GM23338 (cell line): ENCODE measurements at regions not wholly inside any gene's neighbourhood (a gene's known extent, or its start where the extent isn't known, plus 50 kb on each side); places are given as distances from the start of the nearest gene placed in this dataset.

Experiments used
- ATAC-seq: fragments of 200-7000 bp; cut with Tn5 transposase; 3 replicates; pipeline ENCODE4 v1.9.1; 2020
- DNase-seq: peaks from one replicate; pipeline ENCODE4 v3.0.0-alpha.2; 2015; ENCODE audit warnings: low spot score
- H2AFZ ChIP-seq: fragments of 200-600 bp; sonication (generic); 2 replicates; pipeline ENCODE4 v1.8.0; 2016; ENCODE audit warnings: antibody characterized with exemption, mild to moderate bottlenecking, moderate library complexity
- H3F3A ChIP-seq: fragments of 200-600 bp; sonication (generic); replicated peaks from 2 replicates; pipeline ENCODE4 v1.8.0; 2017; ENCODE audit warnings: antibody characterized with exemption, mixed run types, low read depth
- H3K27ac ChIP-seq: fragments of 200-600 bp; sonication (generic); 2 replicates; pipeline ENCODE4 v1.6.1; 2016; ENCODE audit warnings: low read depth
- H3K27me3 ChIP-seq: fragments of 200-600 bp; sonication (generic); 2 replicates; pipeline ENCODE4 v1.8.0; 2016; ENCODE audit warnings: mild to moderate bottlenecking, mixed run types, moderate library complexity; ENCODE audit not compliant: insufficient read depth
- H3K36me3 ChIP-seq: fragments of 200-600 bp; sonication (generic); 2 replicates; pipeline ENCODE4 v1.8.0; 2016; ENCODE audit warnings: mild to moderate bottlenecking; ENCODE audit not compliant: insufficient read depth
- H3K4me1 ChIP-seq: fragments of 200-600 bp; sonication (generic); 2 replicates; pipeline ENCODE4 v1.8.0; 2016; ENCODE audit warnings: mild to moderate bottlenecking, moderate library complexity; ENCODE audit not compliant: insufficient read depth
- H3K4me2 ChIP-seq: fragments of 200-600 bp; sonication (generic); 2 replicates; pipeline ENCODE4 v1.7.1; 2017; ENCODE audit warnings: mixed run types
- H3K4me3 ChIP-seq: fragments of 200-600 bp; sonication (generic); 2 replicates; pipeline ENCODE4 v1.6.1; 2016; ENCODE audit warnings: mixed run types
- H3K79me2 ChIP-seq: fragments of 200-600 bp; sonication (generic); replicated peaks from 2 replicates; pipeline ENCODE4 v1.8.0; 2017; ENCODE audit warnings: mild to moderate bottlenecking; ENCODE audit not compliant: insufficient read depth
- H3K9me2 ChIP-seq: fragments of 200-600 bp; sonication (generic); 2 replicates; pipeline ENCODE4 v1.8.0; 2017; ENCODE audit not compliant: insufficient read depth
- H4K20me1 ChIP-seq: fragments of 200-600 bp; sonication (generic); replicated peaks from 2 replicates; pipeline ENCODE4 v1.8.0; 2017; ENCODE audit warnings: mild to moderate bottlenecking; ENCODE audit not compliant: insufficient read depth
- H3K27ac Mint-ChIP-seq: 2 replicates; pipeline ENCODE4 v1.8.0; 2020; ENCODE audit warnings: inconsistent platforms, mild to moderate bottlenecking, moderate library complexity, mixed read lengths
- H3K27me3 Mint-ChIP-seq: 3 replicates; pipeline ENCODE4 v1.8.0; 2022; ENCODE audit warnings: low read depth, mild to moderate bottlenecking, moderate library complexity, mixed read lengths, inconsistent platforms; ENCODE audit not compliant: insufficient read depth, poor library complexity
- H3K36me3 Mint-ChIP-seq: 3 replicates; pipeline ENCODE4 v1.8.0; 2021; ENCODE audit warnings: low read depth, mild to moderate bottlenecking, inconsistent platforms, moderate library complexity, mixed read lengths
- H3K4me1 Mint-ChIP-seq: 3 replicates; pipeline ENCODE4 v1.8.0; 2020; ENCODE audit warnings: mild to moderate bottlenecking, inconsistent platforms, mixed read lengths
- H3K4me3 Mint-ChIP-seq: 3 replicates; pipeline ENCODE4 v1.8.0; 2021; ENCODE audit warnings: moderate library complexity, mild to moderate bottlenecking, inconsistent platforms, mixed read lengths
- H3K9me3 Mint-ChIP-seq: 3 replicates; pipeline ENCODE4 v1.8.0; 2020; ENCODE audit warnings: moderate library complexity, mild to moderate bottlenecking, inconsistent platforms, mixed read lengths
- CREB1 ChIP-seq: fragments of 250-450 bp; sonication (Bioruptor Pico); IDR thresholded peaks from 2 replicates; pipeline ENCODE4 v1.5.0; 2020; ENCODE audit warnings: low read depth, mild to moderate bottlenecking, moderate library complexity
- JUNB ChIP-seq: IDR thresholded peaks from one replicate; pipeline ENCODE4 v1.6.1; 2016; ENCODE audit warnings: antibody characterized with exemption; ENCODE audit not compliant: unreplicated experiment
- STAT1 ChIP-seq: IDR thresholded peaks from one replicate; pipeline ENCODE4 v1.6.1; 2016; ENCODE audit warnings: antibody characterized with exemption; ENCODE audit not compliant: unreplicated experiment
- TF ChIP-seq, protein P1 (sequence below), 2 experiments: fragments of 200-600 bp in 1 of 2; sonication (generic) in 1 of 2; conservative IDR thresholded peaks; 2 replicates each; pipeline versions ENCODE4 v1.5.1 to v1.6.1; 2016 to 2017; ENCODE audit warnings: antibody characterized with exemption in 2 of 2, low read depth in 2 of 2, mild to moderate bottlenecking in 2 of 2, moderate library complexity in 1 of 2
- TF ChIP-seq, protein P2 (sequence below): IDR thresholded peaks from one replicate; pipeline ENCODE4 v1.6.1; 2018; ENCODE audit warnings: antibody characterized with exemption; ENCODE audit not compliant: unreplicated experiment
- TF ChIP-seq, protein P3 (sequence below): fragments of 250-450 bp; sonication (Bioruptor Pico); IDR thresholded peaks from 2 replicates; pipeline ENCODE4 v1.5.0; 2020; ENCODE audit warnings: mild to moderate bottlenecking, moderate library complexity

DNA sequence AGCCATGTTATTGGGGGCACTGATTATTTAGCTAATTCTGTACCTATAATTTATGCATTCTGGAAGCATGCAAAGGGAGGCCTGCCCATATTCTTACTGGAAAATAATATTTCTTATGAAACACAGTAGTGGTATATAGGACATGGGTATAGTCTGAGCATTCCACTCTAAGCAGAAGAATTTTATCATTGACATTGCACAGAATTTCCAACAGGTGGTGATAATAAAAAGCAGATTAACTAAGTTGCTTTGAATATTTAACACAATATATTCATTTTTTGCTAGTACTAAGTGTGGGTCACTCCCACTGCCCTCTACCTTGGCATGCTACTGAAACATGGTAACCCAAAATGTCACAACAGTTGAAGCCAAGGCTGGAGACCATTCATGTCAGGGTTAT is 728.8 kb upstream of the FAT3 start:
- Mint-ChIP-seq H3K27ac (no peak overlapping the region), H3K27me3 (no peaks in the 10 kb centered on the region), H3K36me3 (no peaks in the 10 kb centered on the region), H3K9me3 (no peaks in the 10 kb centered on the region), H3K4me1 (peaks cover 7% of the 10 kb centered on the region; the same call in 2 of the 3 replicates), H3K4me3 (no peak overlapping the region)
- TF ChIP-seq CREB1 (CRISPR knock-in tag): no peak
- TF ChIP-seq, protein P1, sequence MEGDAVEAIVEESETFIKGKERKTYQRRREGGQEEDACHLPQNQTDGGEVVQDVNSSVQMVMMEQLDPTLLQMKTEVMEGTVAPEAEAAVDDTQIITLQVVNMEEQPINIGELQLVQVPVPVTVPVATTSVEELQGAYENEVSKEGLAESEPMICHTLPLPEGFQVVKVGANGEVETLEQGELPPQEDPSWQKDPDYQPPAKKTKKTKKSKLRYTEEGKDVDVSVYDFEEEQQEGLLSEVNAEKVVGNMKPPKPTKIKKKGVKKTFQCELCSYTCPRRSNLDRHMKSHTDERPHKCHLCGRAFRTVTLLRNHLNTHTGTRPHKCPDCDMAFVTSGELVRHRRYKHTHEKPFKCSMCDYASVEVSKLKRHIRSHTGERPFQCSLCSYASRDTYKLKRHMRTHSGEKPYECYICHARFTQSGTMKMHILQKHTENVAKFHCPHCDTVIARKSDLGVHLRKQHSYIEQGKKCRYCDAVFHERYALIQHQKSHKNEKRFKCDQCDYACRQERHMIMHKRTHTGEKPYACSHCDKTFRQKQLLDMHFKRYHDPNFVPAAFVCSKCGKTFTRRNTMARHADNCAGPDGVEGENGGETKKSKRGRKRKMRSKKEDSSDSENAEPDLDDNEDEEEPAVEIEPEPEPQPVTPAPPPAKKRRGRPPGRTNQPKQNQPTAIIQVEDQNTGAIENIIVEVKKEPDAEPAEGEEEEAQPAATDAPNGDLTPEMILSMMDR (conservative IDR thresholded peaks at IDR 0.05; ENCODE audit: low read depth in 2 of 2): no peak
- TF ChIP-seq JUNB: no peak
- no peak for TF ChIP-seq STAT1
- H2AFZ ChIP-seq: no peak overlapping the region
- no peaks in the 10 kb centered on the region for H3F3A ChIP-seq
- no peak overlapping the region for H3K4me3 ChIP-seq
- no peak overlapping the region for H3K27ac ChIP-seq
- DNase-seq (no peak), ATAC-seq (no peak)
- no peaks in the 10 kb centered on the region for H4K20me1 ChIP-seq
- H3K4me1 ChIP-seq: no peaks in the 10 kb centered on the region
- no peaks in the 10 kb centered on the region for H3K79me2 ChIP-seq
- H3K4me2 ChIP-seq: no peak overlapping the region
- H3K9me2 ChIP-seq: no peaks in the 10 kb centered on the region
- no peaks in the 10 kb centered on the region for H3K36me3 ChIP-seq
- H3K27me3 ChIP-seq: no peaks in the 10 kb centered on the region

DNA sequence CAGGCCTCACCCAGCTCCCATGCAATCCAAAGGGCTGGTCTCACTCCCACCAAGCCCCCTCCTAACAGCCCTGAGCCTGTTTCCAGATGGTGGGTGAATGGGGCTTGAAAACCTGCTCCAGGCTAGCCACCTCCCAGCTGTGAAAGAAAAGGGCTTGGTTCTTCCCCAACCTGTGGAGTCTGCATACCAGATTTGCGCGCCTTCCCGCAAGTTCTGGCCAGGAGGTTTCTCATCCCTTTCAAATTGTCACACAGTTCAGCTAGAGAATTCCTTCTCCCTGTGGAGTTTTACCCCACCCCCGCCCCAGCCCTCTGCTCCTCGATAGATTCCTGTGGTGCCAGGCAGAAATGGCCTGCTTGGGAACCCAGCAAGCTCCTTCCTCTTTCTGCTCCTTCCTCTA is 734.6 kb upstream of the FAT3 start:
- Histone ChIP-seq H3K4me1 (no peaks in the 10 kb centered on the region), H3K79me2 (no peaks in the 10 kb centered on the region), H3K36me3 (no peaks in the 10 kb centered on the region; the same call in 1 of the 2 replicates), H3K27ac (no peak overlapping the region), H3K9me2 (no peaks in the 10 kb centered on the region; the same call in 1 of the 2 replicates), H2AFZ (peak overlapping the region; percentile 98), H3F3A (no peaks in the 10 kb centered on the region), H3K27me3 (no peaks in the 10 kb centered on the region), H4K20me1 (no peaks in the 10 kb centered on the region), H3K4me3 (no peak overlapping the region), H3K4me2 (no peak overlapping the region)
- Mint-ChIP-seq H3K36me3 (peaks cover 18% of the 10 kb centered on the region; the same call in 2 of the 3 replicates), H3K4me1 (peaks cover 11% of the 10 kb centered on the region), H3K27ac (peak overlapping the region; percentile 82), H3K27me3 (peaks cover 2% of the 10 kb centered on the region), H3K4me3 (no peak overlapping the region), H3K9me3 (peaks cover 34% of the 10 kb centered on the region)
- peak; percentile 50 for DNase-seq
- ATAC-seq: peak; percentile 59
- no peak for TF ChIP-seq CREB1 (CRISPR knock-in tag)
- TF ChIP-seq, protein P2, sequence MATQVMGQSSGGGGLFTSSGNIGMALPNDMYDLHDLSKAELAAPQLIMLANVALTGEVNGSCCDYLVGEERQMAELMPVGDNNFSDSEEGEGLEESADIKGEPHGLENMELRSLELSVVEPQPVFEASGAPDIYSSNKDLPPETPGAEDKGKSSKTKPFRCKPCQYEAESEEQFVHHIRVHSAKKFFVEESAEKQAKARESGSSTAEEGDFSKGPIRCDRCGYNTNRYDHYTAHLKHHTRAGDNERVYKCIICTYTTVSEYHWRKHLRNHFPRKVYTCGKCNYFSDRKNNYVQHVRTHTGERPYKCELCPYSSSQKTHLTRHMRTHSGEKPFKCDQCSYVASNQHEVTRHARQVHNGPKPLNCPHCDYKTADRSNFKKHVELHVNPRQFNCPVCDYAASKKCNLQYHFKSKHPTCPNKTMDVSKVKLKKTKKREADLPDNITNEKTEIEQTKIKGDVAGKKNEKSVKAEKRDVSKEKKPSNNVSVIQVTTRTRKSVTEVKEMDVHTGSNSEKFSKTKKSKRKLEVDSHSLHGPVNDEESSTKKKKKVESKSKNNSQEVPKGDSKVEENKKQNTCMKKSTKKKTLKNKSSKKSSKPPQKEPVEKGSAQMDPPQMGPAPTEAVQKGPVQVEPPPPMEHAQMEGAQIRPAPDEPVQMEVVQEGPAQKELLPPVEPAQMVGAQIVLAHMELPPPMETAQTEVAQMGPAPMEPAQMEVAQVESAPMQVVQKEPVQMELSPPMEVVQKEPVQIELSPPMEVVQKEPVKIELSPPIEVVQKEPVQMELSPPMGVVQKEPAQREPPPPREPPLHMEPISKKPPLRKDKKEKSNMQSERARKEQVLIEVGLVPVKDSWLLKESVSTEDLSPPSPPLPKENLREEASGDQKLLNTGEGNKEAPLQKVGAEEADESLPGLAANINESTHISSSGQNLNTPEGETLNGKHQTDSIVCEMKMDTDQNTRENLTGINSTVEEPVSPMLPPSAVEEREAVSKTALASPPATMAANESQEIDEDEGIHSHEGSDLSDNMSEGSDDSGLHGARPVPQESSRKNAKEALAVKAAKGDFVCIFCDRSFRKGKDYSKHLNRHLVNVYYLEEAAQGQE: no peak
- no peak for TF ChIP-seq JUNB
- TF ChIP-seq, protein P3, sequence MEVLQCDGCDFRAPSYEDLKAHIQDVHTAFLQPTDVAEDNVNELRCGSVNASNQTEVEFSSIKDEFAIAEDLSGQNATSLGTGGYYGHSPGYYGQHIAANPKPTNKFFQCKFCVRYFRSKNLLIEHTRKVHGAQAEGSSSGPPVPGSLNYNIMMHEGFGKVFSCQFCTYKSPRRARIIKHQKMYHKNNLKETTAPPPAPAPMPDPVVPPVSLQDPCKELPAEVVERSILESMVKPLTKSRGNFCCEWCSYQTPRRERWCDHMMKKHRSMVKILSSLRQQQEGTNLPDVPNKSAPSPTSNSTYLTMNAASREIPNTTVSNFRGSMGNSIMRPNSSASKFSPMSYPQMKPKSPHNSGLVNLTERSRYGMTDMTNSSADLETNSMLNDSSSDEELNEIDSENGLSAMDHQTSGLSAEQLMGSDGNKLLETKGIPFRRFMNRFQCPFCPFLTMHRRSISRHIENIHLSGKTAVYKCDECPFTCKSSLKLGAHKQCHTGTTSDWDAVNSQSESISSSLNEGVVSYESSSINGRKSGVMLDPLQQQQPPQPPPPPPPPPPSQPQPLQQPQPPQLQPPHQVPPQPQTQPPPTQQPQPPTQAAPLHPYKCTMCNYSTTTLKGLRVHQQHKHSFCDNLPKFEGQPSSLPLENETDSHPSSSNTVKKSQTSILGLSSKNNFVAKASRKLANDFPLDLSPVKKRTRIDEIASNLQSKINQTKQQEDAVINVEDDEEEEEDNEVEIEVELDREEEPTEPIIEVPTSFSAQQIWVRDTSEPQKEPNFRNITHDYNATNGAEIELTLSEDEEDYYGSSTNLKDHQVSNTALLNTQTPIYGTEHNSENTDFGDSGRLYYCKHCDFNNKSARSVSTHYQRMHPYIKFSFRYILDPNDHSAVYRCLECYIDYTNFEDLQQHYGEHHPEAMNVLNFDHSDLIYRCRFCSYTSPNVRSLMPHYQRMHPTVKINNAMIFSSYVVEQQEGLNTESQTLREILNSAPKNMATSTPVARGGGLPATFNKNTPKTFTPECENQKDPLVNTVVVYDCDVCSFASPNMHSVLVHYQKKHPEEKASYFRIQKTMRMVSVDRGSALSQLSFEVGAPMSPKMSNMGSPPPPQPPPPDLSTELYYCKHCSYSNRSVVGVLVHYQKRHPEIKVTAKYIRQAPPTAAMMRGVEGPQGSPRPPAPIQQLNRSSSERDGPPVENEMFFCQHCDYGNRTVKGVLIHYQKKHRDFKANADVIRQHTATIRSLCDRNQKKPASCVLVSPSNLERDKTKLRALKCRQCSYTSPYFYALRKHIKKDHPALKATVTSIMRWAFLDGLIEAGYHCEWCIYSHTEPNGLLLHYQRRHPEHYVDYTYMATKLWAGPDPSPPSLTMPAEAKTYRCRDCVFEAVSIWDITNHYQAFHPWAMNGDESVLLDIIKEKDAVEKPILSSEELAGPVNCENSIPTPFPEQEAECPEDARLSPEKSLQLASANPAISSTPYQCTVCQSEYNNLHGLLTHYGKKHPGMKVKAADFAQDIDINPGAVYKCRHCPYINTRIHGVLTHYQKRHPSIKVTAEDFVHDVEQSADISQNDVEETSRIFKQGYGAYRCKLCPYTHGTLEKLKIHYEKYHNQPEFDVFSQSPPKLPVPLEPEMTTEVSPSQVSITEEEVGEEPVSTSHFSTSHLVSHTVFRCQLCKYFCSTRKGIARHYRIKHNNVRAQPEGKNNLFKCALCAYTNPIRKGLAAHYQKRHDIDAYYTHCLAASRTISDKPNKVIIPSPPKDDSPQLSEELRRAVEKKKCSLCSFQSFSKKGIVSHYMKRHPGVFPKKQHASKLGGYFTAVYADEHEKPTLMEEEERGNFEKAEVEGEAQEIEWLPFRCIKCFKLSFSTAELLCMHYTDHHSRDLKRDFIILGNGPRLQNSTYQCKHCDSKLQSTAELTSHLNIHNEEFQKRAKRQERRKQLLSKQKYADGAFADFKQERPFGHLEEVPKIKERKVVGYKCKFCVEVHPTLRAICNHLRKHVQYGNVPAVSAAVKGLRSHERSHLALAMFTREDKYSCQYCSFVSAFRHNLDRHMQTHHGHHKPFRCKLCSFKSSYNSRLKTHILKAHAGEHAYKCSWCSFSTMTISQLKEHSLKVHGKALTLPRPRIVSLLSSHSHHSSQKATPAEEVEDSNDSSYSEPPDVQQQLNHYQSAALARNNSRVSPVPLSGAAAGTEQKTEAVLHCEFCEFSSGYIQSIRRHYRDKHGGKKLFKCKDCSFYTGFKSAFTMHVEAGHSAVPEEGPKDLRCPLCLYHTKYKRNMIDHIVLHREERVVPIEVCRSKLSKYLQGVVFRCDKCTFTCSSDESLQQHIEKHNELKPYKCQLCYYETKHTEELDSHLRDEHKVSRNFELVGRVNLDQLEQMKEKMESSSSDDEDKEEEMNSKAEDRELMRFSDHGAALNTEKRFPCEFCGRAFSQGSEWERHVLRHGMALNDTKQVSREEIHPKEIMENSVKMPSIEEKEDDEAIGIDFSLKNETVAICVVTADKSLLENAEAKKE (CRISPR knock-in tag): peak; percentile 60; the same call in 1 of the 2 replicates
